Prostate gland (tissue), 2 donors: ENCODE measurements at regions not wholly inside any gene's neighbourhood (a gene's known extent, or its start where the extent isn't known, plus 50 kb on each side); places are given as distances from the start of the nearest gene placed in this dataset.

ENCODE experiments used
- POLR2A ChIP-seq: fragments of 450-650 bp; IDR thresholded peaks from one replicate; pipeline ENCODE4 v1.6.1; 2016; ENCODE audit warnings: antibody characterized with exemption, mild to moderate bottlenecking
- TF ChIP-seq, protein P1 (sequence below), 4 experiments: fragments of 200-600 bp in 2 of 4; fragments of 450-650 bp in 2 of 4; sonication (generic) in 2 of 4; IDR thresholded peaks; 1 replicate in 3 of 4; 2 replicates in 1 of 4; pipeline ENCODE4 v1.5.1; 2016 to 2019; ENCODE audit warnings: antibody characterized with exemption in 4 of 4, mild to moderate bottlenecking in 2 of 4, moderate library complexity in 2 of 4

DNA sequence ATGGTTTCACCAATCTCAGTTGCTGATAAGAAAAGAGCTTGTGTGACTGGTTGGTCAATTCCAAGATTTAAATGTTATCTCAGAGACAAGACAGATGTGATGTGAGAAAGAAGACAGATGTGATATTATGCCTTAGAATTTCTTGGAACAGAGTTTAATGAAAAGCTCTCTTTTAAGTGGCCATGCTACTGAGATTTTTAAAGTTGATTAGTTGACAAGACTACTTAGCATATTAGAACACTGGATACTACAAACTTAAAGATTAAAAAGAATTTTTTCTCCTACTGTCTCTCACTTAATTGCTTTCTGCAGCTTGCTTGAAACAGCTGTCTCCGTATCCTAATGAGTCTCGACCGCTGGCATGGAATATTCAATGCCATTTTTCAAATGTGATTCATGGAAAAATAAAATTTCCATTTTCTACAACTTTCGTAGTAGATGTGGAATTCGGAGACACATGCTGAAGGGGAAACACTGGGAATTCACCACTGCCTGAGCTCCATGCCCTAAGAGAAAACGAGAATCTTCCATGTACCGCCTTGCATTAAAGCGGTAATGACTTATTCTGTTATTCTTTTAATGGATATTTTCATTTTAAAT is 634.2 kb upstream of the SETBP1 start:
- TF ChIP-seq, protein P1, sequence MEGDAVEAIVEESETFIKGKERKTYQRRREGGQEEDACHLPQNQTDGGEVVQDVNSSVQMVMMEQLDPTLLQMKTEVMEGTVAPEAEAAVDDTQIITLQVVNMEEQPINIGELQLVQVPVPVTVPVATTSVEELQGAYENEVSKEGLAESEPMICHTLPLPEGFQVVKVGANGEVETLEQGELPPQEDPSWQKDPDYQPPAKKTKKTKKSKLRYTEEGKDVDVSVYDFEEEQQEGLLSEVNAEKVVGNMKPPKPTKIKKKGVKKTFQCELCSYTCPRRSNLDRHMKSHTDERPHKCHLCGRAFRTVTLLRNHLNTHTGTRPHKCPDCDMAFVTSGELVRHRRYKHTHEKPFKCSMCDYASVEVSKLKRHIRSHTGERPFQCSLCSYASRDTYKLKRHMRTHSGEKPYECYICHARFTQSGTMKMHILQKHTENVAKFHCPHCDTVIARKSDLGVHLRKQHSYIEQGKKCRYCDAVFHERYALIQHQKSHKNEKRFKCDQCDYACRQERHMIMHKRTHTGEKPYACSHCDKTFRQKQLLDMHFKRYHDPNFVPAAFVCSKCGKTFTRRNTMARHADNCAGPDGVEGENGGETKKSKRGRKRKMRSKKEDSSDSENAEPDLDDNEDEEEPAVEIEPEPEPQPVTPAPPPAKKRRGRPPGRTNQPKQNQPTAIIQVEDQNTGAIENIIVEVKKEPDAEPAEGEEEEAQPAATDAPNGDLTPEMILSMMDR (IDR thresholded peaks at IDR 0.05) = no peak
- TF ChIP-seq POLR2A = no peak
